Stimulated activated CD8-positive, alpha-beta memory T cell treated with anti-CD3 and anti-CD28 coated beads, Interleukin-15, amount 100 ng/mL, for 24 hours (primary cell): ENCODE measurements at regions not wholly inside any gene's neighbourhood (a gene's known extent, or its start where the extent isn't known, plus 50 kb on each side); places are given as distances from the start of the nearest gene placed in this dataset.

Experiments used
- DNase-seq: peaks from one replicate; pipeline ENCODE4 v3.0.0-alpha.2; 2020; ENCODE audit warnings: low read depth

GRCh38 chr2:221289389-221289788 is 282.7 kb downstream of the EPHA4 start:
- no peak for DNase-seq

- DNase-seq: no peak
Measured at GRCh38 chr2:221289846-221290245, 282.3 kb downstream of the EPHA4 start.

- DNase-seq: no peak
Measured at GRCh38 chr2:221293949-221294742, 278.0 kb downstream of the EPHA4 start.

GRCh38 chr2:221304916-221305315 is 267.2 kb downstream of the EPHA4 start:
- no peak for DNase-seq

GRCh38 chr2:221308507-221309066 is 263.5 kb downstream of the EPHA4 start:
- DNase-seq: no peak

GRCh38 chr2:221309892-221310583 is 262.1 kb downstream of the EPHA4 start:
- DNase-seq: no peak

GRCh38 chr2:221310730-221311129 is 261.4 kb downstream of the EPHA4 start:
- no peak for DNase-seq

GRCh38 chr2:221312634-221313033 is 259.5 kb downstream of the EPHA4 start:
- DNase-seq: no peak

- no peak for DNase-seq
Measured at GRCh38 chr2:221314786-221315185, 257.3 kb downstream of the EPHA4 start.

GRCh38 chr2:221318376-221319130 is 253.6 kb downstream of the EPHA4 start:
- no peak for DNase-seq

- DNase-seq: no peak
Measured at GRCh38 chr2:221322741-221323140, 249.4 kb downstream of the EPHA4 start.

- no peak for DNase-seq
Measured at GRCh38 chr2:221323513-221323912, 248.6 kb downstream of the EPHA4 start.

- DNase-seq: no peak
Measured at GRCh38 chr2:221330436-221330835, 241.7 kb downstream of the EPHA4 start.

- no peak for DNase-seq
Measured at GRCh38 chr2:221334481-221335218, 237.5 kb downstream of the EPHA4 start.

- no peak for DNase-seq
Measured at GRCh38 chr2:221335219-221335752, 236.8 kb downstream of the EPHA4 start.

GRCh38 chr2:221336967-221337366 is 235.1 kb downstream of the EPHA4 start:
- no peak for DNase-seq

GRCh38 chr2:221337957-221338685 is 234.0 kb downstream of the EPHA4 start:
- DNase-seq: no peak

- no peak for DNase-seq
Measured at GRCh38 chr2:221342388-221342787, 229.7 kb downstream of the EPHA4 start.

GRCh38 chr2:221343524-221343923 is 228.6 kb downstream of the EPHA4 start:
- DNase-seq: no peak

GRCh38 chr2:221345516-221345915 is 226.6 kb downstream of the EPHA4 start:
- no peak for DNase-seq

- DNase-seq: no peak
Measured at GRCh38 chr2:221346411-221346810, 225.7 kb downstream of the EPHA4 start.
